GM23338 (cell line): ENCODE measurements at regions not wholly inside any gene's neighbourhood (a gene's known extent, or its start where the extent isn't known, plus 50 kb on each side); places are given as distances from the start of the nearest gene placed in this dataset.

Source experiments
- ATAC-seq: fragments of 200-7000 bp; cut with Tn5 transposase; 3 replicates; pipeline ENCODE4 v1.9.1; 2020
- DNase-seq: peaks from one replicate; pipeline ENCODE4 v3.0.0-alpha.2; 2015; ENCODE audit warnings: low spot score
- H2AFZ ChIP-seq: fragments of 200-600 bp; sonication (generic); 2 replicates; pipeline ENCODE4 v1.8.0; 2016; ENCODE audit warnings: antibody characterized with exemption, mild to moderate bottlenecking, moderate library complexity
- H3F3A ChIP-seq: fragments of 200-600 bp; sonication (generic); replicated peaks from 2 replicates; pipeline ENCODE4 v1.8.0; 2017; ENCODE audit warnings: antibody characterized with exemption, mixed run types, low read depth
- H3K27ac ChIP-seq: fragments of 200-600 bp; sonication (generic); 2 replicates; pipeline ENCODE4 v1.6.1; 2016; ENCODE audit warnings: low read depth
- H3K27me3 ChIP-seq: fragments of 200-600 bp; sonication (generic); 2 replicates; pipeline ENCODE4 v1.8.0; 2016; ENCODE audit warnings: mild to moderate bottlenecking, mixed run types, moderate library complexity; ENCODE audit not compliant: insufficient read depth
- H3K36me3 ChIP-seq: fragments of 200-600 bp; sonication (generic); 2 replicates; pipeline ENCODE4 v1.8.0; 2016; ENCODE audit warnings: mild to moderate bottlenecking; ENCODE audit not compliant: insufficient read depth
- H3K4me1 ChIP-seq: fragments of 200-600 bp; sonication (generic); 2 replicates; pipeline ENCODE4 v1.8.0; 2016; ENCODE audit warnings: mild to moderate bottlenecking, moderate library complexity; ENCODE audit not compliant: insufficient read depth
- H3K4me2 ChIP-seq: fragments of 200-600 bp; sonication (generic); 2 replicates; pipeline ENCODE4 v1.7.1; 2017; ENCODE audit warnings: mixed run types
- H3K4me3 ChIP-seq: fragments of 200-600 bp; sonication (generic); 2 replicates; pipeline ENCODE4 v1.6.1; 2016; ENCODE audit warnings: mixed run types
- H3K79me2 ChIP-seq: fragments of 200-600 bp; sonication (generic); replicated peaks from 2 replicates; pipeline ENCODE4 v1.8.0; 2017; ENCODE audit warnings: mild to moderate bottlenecking; ENCODE audit not compliant: insufficient read depth
- H3K9me2 ChIP-seq: fragments of 200-600 bp; sonication (generic); 2 replicates; pipeline ENCODE4 v1.8.0; 2017; ENCODE audit not compliant: insufficient read depth
- H4K20me1 ChIP-seq: fragments of 200-600 bp; sonication (generic); replicated peaks from 2 replicates; pipeline ENCODE4 v1.8.0; 2017; ENCODE audit warnings: mild to moderate bottlenecking; ENCODE audit not compliant: insufficient read depth
- H3K27ac Mint-ChIP-seq: 2 replicates; pipeline ENCODE4 v1.8.0; 2020; ENCODE audit warnings: inconsistent platforms, mild to moderate bottlenecking, moderate library complexity, mixed read lengths
- H3K27me3 Mint-ChIP-seq: 3 replicates; pipeline ENCODE4 v1.8.0; 2022; ENCODE audit warnings: low read depth, mild to moderate bottlenecking, moderate library complexity, mixed read lengths, inconsistent platforms; ENCODE audit not compliant: insufficient read depth, poor library complexity
- H3K36me3 Mint-ChIP-seq: 3 replicates; pipeline ENCODE4 v1.8.0; 2021; ENCODE audit warnings: low read depth, mild to moderate bottlenecking, inconsistent platforms, moderate library complexity, mixed read lengths
- H3K4me1 Mint-ChIP-seq: 3 replicates; pipeline ENCODE4 v1.8.0; 2020; ENCODE audit warnings: mild to moderate bottlenecking, inconsistent platforms, mixed read lengths
- H3K4me3 Mint-ChIP-seq: 3 replicates; pipeline ENCODE4 v1.8.0; 2021; ENCODE audit warnings: moderate library complexity, mild to moderate bottlenecking, inconsistent platforms, mixed read lengths
- H3K9me3 Mint-ChIP-seq: 3 replicates; pipeline ENCODE4 v1.8.0; 2020; ENCODE audit warnings: moderate library complexity, mild to moderate bottlenecking, inconsistent platforms, mixed read lengths
- CREB1 ChIP-seq: fragments of 250-450 bp; sonication (Bioruptor Pico); IDR thresholded peaks from 2 replicates; pipeline ENCODE4 v1.5.0; 2020; ENCODE audit warnings: low read depth, mild to moderate bottlenecking, moderate library complexity
- CTCF ChIP-seq, 2 experiments: fragments of 200-600 bp in 1 of 2; sonication (generic) in 1 of 2; conservative IDR thresholded peaks; 2 replicates each; pipeline versions ENCODE4 v1.5.1 to v1.6.1; 2016 to 2017; ENCODE audit warnings: antibody characterized with exemption in 2 of 2, low read depth in 2 of 2, mild to moderate bottlenecking in 2 of 2, moderate library complexity in 1 of 2
- ETS1 ChIP-seq: IDR thresholded peaks from 2 replicates; pipeline ENCODE4 v1.6.1; 2016; ENCODE audit warnings: antibody characterized with exemption
- EZH2 ChIP-seq: fragments of 200-600 bp; sonication (generic); IDR thresholded peaks from one replicate; pipeline ENCODE4 v1.8.0; 2017; ENCODE audit warnings: antibody characterized with exemption, mild to moderate bottlenecking, low read depth; ENCODE audit not compliant: unreplicated experiment
- EZH2phosphoT487 ChIP-seq: fragments of 200-600 bp; sonication (generic); IDR thresholded peaks from one replicate; pipeline ENCODE4 v1.8.1; 2018; ENCODE audit warnings: antibody characterized with exemption; ENCODE audit not compliant: unreplicated experiment
- JUNB ChIP-seq: IDR thresholded peaks from one replicate; pipeline ENCODE4 v1.6.1; 2016; ENCODE audit warnings: antibody characterized with exemption; ENCODE audit not compliant: unreplicated experiment
- NANOG ChIP-seq: IDR thresholded peaks from 2 replicates; pipeline ENCODE4 v1.6.1; 2016; ENCODE audit warnings: antibody characterized with exemption, borderline replicate concordance
- POLR2AphosphoS5 ChIP-seq: IDR thresholded peaks from 2 replicates; pipeline ENCODE4 v1.6.1; 2016; ENCODE audit warnings: antibody characterized with exemption, low read depth
- STAT1 ChIP-seq: IDR thresholded peaks from one replicate; pipeline ENCODE4 v1.6.1; 2016; ENCODE audit warnings: antibody characterized with exemption; ENCODE audit not compliant: unreplicated experiment
- ZNF114 ChIP-seq: fragments of 250-450 bp; sonication (Bioruptor Pico); IDR thresholded peaks from 2 replicates; pipeline ENCODE4 v1.5.0; 2020; ENCODE audit warnings: mild to moderate bottlenecking, moderate library complexity
- ZNF331 ChIP-seq: fragments of 250-450 bp; sonication (Bioruptor Pico); IDR thresholded peaks from 2 replicates; pipeline ENCODE4 v1.5.0; 2020; ENCODE audit warnings: low read depth, mild to moderate bottlenecking, moderate library complexity
- TF ChIP-seq, protein P1 (sequence below): fragments of 250-450 bp; sonication (Bioruptor Pico); IDR thresholded peaks from 2 replicates; pipeline ENCODE4 v1.5.0; 2020; ENCODE audit warnings: mild to moderate bottlenecking, moderate library complexity
- TF ChIP-seq, protein P2 (sequence below): IDR thresholded peaks from one replicate; pipeline ENCODE4 v1.6.1; 2018; ENCODE audit warnings: antibody characterized with exemption; ENCODE audit not compliant: unreplicated experiment

DNA sequence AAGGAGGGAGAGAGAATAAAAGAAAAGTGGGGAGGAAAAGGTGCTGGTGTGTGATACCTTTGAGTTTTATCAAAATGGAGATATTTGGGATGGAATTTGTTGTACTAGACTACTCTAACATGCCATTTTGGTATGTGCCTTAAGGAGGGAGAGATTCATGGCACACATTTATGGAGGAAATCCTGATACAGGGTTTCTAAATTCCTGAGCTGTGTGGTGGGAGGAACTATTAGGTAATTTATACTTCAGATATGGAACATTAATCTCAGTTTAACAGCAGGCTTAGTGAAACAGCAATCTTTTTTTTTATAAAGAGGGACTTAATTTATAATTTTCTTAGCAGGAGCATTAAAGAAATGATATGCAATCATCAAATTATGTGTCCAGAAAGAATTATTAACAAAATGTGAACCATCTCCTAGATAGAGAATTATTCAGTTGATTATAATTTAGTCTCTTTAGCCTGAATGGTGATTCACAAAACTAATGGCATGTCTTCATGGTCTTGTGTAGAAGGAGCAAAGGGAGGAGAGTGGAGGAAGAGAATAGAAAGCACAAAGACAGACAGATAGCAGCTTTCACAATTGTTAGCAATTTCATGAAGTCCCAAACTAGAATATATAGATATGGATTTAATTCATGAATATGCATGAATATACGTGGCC lies 301.6 kb downstream of the HLX start:
- no peaks in the 10 kb centered on the region for H3K4me1 ChIP-seq
- H3K36me3 Mint-ChIP-seq, result no peaks in the 10 kb centered on the region
- no peak overlapping the region for H3K4me3 ChIP-seq
- H3K9me3 Mint-ChIP-seq, result no peaks in the 10 kb centered on the region
- no peaks in the 10 kb centered on the region for H3K27me3 Mint-ChIP-seq
- H3K27ac Mint-ChIP-seq, result no peak overlapping the region
- H3K4me2 ChIP-seq, result no peak overlapping the region
- ATAC-seq (no peak), DNase-seq (no peak)
- no peak overlapping the region for H3K4me3 Mint-ChIP-seq
- peaks cover 3% of the 10 kb centered on the region; the same call in 1 of the 2 replicates for H3K9me2 ChIP-seq
- no peaks in the 10 kb centered on the region for H3K79me2 ChIP-seq
- H3K27ac ChIP-seq, result no peak overlapping the region
- TF ChIP-seq JUNB (no peak), POLR2AphosphoS5 (no peak), STAT1 (no peak), ZNF331 (CRISPR knock-in tag) (no peak), CTCF (conservative IDR thresholded peaks at IDR 0.05; ENCODE audit: low read depth in 2 of 2) (no peak), CREB1 (no peak), ETS1 (no peak), ZNF114 (CRISPR knock-in tag) (no peak), EZH2phosphoT487 (no peak), NANOG (no peak), EZH2 (no peak)
- TF ChIP-seq, protein P1, sequence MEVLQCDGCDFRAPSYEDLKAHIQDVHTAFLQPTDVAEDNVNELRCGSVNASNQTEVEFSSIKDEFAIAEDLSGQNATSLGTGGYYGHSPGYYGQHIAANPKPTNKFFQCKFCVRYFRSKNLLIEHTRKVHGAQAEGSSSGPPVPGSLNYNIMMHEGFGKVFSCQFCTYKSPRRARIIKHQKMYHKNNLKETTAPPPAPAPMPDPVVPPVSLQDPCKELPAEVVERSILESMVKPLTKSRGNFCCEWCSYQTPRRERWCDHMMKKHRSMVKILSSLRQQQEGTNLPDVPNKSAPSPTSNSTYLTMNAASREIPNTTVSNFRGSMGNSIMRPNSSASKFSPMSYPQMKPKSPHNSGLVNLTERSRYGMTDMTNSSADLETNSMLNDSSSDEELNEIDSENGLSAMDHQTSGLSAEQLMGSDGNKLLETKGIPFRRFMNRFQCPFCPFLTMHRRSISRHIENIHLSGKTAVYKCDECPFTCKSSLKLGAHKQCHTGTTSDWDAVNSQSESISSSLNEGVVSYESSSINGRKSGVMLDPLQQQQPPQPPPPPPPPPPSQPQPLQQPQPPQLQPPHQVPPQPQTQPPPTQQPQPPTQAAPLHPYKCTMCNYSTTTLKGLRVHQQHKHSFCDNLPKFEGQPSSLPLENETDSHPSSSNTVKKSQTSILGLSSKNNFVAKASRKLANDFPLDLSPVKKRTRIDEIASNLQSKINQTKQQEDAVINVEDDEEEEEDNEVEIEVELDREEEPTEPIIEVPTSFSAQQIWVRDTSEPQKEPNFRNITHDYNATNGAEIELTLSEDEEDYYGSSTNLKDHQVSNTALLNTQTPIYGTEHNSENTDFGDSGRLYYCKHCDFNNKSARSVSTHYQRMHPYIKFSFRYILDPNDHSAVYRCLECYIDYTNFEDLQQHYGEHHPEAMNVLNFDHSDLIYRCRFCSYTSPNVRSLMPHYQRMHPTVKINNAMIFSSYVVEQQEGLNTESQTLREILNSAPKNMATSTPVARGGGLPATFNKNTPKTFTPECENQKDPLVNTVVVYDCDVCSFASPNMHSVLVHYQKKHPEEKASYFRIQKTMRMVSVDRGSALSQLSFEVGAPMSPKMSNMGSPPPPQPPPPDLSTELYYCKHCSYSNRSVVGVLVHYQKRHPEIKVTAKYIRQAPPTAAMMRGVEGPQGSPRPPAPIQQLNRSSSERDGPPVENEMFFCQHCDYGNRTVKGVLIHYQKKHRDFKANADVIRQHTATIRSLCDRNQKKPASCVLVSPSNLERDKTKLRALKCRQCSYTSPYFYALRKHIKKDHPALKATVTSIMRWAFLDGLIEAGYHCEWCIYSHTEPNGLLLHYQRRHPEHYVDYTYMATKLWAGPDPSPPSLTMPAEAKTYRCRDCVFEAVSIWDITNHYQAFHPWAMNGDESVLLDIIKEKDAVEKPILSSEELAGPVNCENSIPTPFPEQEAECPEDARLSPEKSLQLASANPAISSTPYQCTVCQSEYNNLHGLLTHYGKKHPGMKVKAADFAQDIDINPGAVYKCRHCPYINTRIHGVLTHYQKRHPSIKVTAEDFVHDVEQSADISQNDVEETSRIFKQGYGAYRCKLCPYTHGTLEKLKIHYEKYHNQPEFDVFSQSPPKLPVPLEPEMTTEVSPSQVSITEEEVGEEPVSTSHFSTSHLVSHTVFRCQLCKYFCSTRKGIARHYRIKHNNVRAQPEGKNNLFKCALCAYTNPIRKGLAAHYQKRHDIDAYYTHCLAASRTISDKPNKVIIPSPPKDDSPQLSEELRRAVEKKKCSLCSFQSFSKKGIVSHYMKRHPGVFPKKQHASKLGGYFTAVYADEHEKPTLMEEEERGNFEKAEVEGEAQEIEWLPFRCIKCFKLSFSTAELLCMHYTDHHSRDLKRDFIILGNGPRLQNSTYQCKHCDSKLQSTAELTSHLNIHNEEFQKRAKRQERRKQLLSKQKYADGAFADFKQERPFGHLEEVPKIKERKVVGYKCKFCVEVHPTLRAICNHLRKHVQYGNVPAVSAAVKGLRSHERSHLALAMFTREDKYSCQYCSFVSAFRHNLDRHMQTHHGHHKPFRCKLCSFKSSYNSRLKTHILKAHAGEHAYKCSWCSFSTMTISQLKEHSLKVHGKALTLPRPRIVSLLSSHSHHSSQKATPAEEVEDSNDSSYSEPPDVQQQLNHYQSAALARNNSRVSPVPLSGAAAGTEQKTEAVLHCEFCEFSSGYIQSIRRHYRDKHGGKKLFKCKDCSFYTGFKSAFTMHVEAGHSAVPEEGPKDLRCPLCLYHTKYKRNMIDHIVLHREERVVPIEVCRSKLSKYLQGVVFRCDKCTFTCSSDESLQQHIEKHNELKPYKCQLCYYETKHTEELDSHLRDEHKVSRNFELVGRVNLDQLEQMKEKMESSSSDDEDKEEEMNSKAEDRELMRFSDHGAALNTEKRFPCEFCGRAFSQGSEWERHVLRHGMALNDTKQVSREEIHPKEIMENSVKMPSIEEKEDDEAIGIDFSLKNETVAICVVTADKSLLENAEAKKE (CRISPR knock-in tag), result no peak
- TF ChIP-seq, protein P2, sequence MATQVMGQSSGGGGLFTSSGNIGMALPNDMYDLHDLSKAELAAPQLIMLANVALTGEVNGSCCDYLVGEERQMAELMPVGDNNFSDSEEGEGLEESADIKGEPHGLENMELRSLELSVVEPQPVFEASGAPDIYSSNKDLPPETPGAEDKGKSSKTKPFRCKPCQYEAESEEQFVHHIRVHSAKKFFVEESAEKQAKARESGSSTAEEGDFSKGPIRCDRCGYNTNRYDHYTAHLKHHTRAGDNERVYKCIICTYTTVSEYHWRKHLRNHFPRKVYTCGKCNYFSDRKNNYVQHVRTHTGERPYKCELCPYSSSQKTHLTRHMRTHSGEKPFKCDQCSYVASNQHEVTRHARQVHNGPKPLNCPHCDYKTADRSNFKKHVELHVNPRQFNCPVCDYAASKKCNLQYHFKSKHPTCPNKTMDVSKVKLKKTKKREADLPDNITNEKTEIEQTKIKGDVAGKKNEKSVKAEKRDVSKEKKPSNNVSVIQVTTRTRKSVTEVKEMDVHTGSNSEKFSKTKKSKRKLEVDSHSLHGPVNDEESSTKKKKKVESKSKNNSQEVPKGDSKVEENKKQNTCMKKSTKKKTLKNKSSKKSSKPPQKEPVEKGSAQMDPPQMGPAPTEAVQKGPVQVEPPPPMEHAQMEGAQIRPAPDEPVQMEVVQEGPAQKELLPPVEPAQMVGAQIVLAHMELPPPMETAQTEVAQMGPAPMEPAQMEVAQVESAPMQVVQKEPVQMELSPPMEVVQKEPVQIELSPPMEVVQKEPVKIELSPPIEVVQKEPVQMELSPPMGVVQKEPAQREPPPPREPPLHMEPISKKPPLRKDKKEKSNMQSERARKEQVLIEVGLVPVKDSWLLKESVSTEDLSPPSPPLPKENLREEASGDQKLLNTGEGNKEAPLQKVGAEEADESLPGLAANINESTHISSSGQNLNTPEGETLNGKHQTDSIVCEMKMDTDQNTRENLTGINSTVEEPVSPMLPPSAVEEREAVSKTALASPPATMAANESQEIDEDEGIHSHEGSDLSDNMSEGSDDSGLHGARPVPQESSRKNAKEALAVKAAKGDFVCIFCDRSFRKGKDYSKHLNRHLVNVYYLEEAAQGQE, result no peak
- H3F3A ChIP-seq, result no peaks in the 10 kb centered on the region
- no peaks in the 10 kb centered on the region for H4K20me1 ChIP-seq
- no peaks in the 10 kb centered on the region for H3K36me3 ChIP-seq
- no peaks in the 10 kb centered on the region for H3K27me3 ChIP-seq
- no peak overlapping the region for H2AFZ ChIP-seq
- H3K4me1 Mint-ChIP-seq, result peaks cover 6% of the 10 kb centered on the region; the same call in 1 of the 3 replicates
